ENCODE measurements at regions not wholly inside any gene's neighbourhood (a gene's known extent, or its start where the extent isn't known, plus 50 kb on each side); places are given as distances from the start of the nearest gene placed in this dataset.

- FAIRE-seq (no peak), DNase-seq (ENCODE audit: low read depth) (no peak)
- Histone ChIP-seq H3K4me3 (ENCODE audit: low read depth, low read length) (no peak overlapping the region), H3K36me3 (ENCODE audit: control insufficient read depth, insufficient read depth, low read length) (no peaks in the 10 kb centered on the region), H3K27me3 (ENCODE audit: control insufficient read depth, insufficient read depth, low read length) (no peaks in the 10 kb centered on the region)
- TF ChIP-seq, protein P1, sequence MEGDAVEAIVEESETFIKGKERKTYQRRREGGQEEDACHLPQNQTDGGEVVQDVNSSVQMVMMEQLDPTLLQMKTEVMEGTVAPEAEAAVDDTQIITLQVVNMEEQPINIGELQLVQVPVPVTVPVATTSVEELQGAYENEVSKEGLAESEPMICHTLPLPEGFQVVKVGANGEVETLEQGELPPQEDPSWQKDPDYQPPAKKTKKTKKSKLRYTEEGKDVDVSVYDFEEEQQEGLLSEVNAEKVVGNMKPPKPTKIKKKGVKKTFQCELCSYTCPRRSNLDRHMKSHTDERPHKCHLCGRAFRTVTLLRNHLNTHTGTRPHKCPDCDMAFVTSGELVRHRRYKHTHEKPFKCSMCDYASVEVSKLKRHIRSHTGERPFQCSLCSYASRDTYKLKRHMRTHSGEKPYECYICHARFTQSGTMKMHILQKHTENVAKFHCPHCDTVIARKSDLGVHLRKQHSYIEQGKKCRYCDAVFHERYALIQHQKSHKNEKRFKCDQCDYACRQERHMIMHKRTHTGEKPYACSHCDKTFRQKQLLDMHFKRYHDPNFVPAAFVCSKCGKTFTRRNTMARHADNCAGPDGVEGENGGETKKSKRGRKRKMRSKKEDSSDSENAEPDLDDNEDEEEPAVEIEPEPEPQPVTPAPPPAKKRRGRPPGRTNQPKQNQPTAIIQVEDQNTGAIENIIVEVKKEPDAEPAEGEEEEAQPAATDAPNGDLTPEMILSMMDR (IDR thresholded peaks at IDR 0.05; ENCODE audit: insufficient read depth, low read length, severe bottlenecking) = no peak
Observed at GRCh38 chr7:67451306-67451705, 454.7 kb downstream of the TYW1 start.

DNA sequence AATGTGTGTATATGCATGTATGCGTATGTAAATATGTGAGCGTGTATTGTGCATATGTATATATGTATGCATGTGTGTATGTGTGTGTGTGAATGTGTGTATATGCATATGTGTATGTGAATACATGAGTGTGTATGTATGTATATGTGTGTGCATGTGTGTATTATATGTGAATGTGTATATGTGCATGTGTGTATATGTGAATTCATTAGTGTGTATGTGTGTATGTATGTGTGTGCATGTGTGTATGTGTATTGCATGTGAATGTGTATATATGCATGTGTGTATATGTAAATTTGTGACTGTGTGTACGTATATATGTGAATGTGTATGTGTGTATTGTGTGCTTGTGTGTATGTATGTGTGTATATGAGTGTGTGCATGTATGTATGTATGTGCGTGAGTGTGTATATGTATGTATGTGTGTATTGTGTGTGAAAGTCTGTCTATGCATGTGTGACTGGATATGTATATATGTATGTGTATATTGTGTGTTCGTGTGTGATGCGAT, 455.9 kb downstream of the TYW1 start:
- TF ChIP-seq, protein P1 (IDR thresholded peaks at IDR 0.05; ENCODE audit: insufficient read depth, low read length, severe bottlenecking) = no peak
- no peak for DNase-seq (ENCODE audit: low read depth)

DNA sequence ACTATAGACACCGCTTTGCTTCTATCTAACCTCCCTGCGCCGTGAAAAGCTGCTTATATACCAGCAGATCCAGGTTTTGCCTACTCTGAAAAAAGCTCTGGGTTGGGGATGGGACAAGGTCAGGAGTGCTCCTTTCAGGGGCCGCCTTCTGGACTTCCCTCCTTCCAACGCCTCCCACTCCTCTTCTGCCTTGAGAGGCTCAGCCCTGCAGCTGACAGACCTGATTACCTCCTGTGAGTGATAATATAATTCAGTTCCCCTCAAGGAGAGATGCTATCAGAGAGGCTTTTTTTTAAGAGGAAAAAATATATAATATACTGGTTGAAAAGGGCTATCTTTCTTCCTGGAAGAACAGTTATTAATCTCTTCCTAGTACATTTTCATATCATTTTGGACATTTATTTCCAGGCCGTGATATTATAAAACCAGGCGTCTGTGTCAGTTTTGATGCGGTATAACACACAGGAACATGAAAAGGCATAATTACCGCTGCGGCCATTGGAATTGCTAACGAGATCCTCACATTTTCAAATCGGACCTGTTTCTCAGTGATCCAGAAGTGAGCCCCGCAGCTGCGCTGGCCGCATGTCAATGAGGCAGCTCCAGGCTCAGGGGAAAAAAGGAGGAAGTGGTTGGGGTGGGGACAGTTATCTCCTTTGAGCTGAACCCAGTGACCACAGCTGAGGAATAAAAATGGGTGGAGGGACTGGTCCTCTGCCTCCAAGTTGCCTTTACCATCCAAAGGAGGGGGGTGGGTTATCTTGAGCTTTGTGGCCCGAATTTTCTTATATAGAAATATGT, 457.1 kb downstream of the TYW1 start:
- H3K27me3 ChIP-seq (ENCODE audit: control insufficient read depth, insufficient read depth, low read length) = no peaks in the 10 kb centered on the region
- FAIRE-seq (no peak), DNase-seq (ENCODE audit: low read depth) (no peak)
- no peak overlapping the region for H3K4me3 ChIP-seq (ENCODE audit: low read depth, low read length)
- H3K36me3 ChIP-seq (ENCODE audit: control insufficient read depth, insufficient read depth, low read length) = no peaks in the 10 kb centered on the region
- TF ChIP-seq, protein P1 (IDR thresholded peaks at IDR 0.05; ENCODE audit: insufficient read depth, low read length, severe bottlenecking) = no peak

More for the DNA sequence above, 455.9 kb downstream of the TYW1 start:
- no peak for FAIRE-seq
- Histone ChIP-seq H3K4me3 (ENCODE audit: low read depth, low read length) (no peak overlapping the region), H3K27me3 (ENCODE audit: control insufficient read depth, insufficient read depth, low read length) (no peaks in the 10 kb centered on the region), H3K36me3 (ENCODE audit: control insufficient read depth, insufficient read depth, low read length) (no peaks in the 10 kb centered on the region)

GRCh38 chr7:67455508-67455907, 458.9 kb downstream of the TYW1 start:
- no peak for FAIRE-seq
- DNase-seq (ENCODE audit: low read depth) = no peak
- Histone ChIP-seq H3K4me3 (ENCODE audit: low read depth, low read length) (no peak overlapping the region), H3K36me3 (ENCODE audit: control insufficient read depth, insufficient read depth, low read length) (no peaks in the 10 kb centered on the region), H3K27me3 (ENCODE audit: control insufficient read depth, insufficient read depth, low read length) (no peaks in the 10 kb centered on the region)
- TF ChIP-seq, protein P1 (IDR thresholded peaks at IDR 0.05; ENCODE audit: insufficient read depth, low read length, severe bottlenecking) = no peak

DNA sequence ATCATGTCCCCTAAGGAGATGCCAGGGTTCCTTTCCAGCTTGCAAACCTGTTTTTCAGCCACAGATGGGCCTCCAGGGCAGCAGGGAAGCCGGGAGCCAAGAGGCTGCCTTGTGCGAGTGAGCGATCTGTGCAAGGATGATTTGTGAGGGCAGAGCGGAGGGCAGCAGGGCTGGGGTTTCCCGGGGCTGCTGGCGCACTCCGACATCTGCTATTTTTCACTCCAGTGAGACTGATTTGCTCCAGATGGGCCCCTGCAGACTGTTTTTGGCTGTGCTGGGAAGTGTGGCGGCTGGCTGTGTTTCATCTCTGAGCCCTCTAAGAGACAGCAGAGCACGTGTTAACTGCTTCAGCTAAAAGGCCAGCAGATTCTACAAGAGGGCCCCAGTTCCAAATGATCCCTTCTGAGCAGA, 466.2 kb downstream of the TYW1 start:
- Histone ChIP-seq H3K4me3 (ENCODE audit: low read depth, low read length) (no peak overlapping the region), H3K36me3 (ENCODE audit: control insufficient read depth, insufficient read depth, low read length) (no peaks in the 10 kb centered on the region), H3K27me3 (ENCODE audit: control insufficient read depth, insufficient read depth, low read length) (no peaks in the 10 kb centered on the region)
- TF ChIP-seq, protein P1 (IDR thresholded peaks at IDR 0.05; ENCODE audit: insufficient read depth, low read length, severe bottlenecking) = no peak
- FAIRE-seq (no peak), DNase-seq (ENCODE audit: low read depth) (no peak)
